HCT116 (cell line): ENCODE measurements at regions not wholly inside any gene's neighbourhood (a gene's known extent, or its start where the extent isn't known, plus 50 kb on each side); places are given as distances from the start of the nearest gene placed in this dataset.

Source experiments
- ATAC-seq: fragments of 200-7000 bp; cut with Tn5 transposase; 2 replicates; pipeline ENCODE4 v1.9.1; 2020; ENCODE audit warnings: mild to moderate bottlenecking, moderate library complexity
- BruUV-seq: library from RNA; stranded (reverse); fragments of 400-500 nt; replicated peaks from 2 replicates; lab custom pipeline; 2021; lab: Mats Ljungman, UMichigan
- CTCF ChIA-PET: fragments of 300-600 bp; sonication (Branson Sonifier 250); formaldehyde crosslinking; loops from one replicate; lab custom pipeline; 2021; ENCODE audit warnings: antibody characterized with exemption; lab: Charles Lee
- POLR2A ChIA-PET: fragments of 300-600, 350-600 bp; sonication (Branson Sonifier 250); formaldehyde crosslinking; loops from one replicate; lab custom pipeline; 2021; ENCODE audit warnings: antibody characterized with exemption; lab: Charles Lee
- RAD21 ChIA-PET, 2 experiments: fragments of 300-600 bp; sonication (Branson Sonifier 250); formaldehyde crosslinking; loops; one replicate each; lab custom pipeline; 2023; ENCODE audit warnings: low total read pairs in 2 of 2; ENCODE audit not compliant: uncharacterized antibody in 2 of 2, unreplicated experiment in 2 of 2, low non-redundant PET in 1 of 2; lab: Charles Lee
- DNase-seq: peaks from one replicate; pipeline ENCODE4 v3.0.0-alpha.2; 2010; ENCODE audit warnings: low read depth, low spot score
- H2AFZ ChIP-seq: fragments of 200-600 bp; shearing (Covaris generic), sonication (generic); 2 replicates; pipeline ENCODE4 v1.6.1; 2017; ENCODE audit warnings: low read depth, mixed run types, mixed read lengths, antibody characterized with exemption, low read length; ENCODE audit not compliant: poor library complexity, severe bottlenecking
- H3K27ac ChIP-seq: 2 replicates; pipeline ENCODE4 v1.5.1; 2012; ENCODE audit warnings: low read depth, low read length
- H3K27me3 ChIP-seq: fragments of 200-600 bp; sonication (generic); 2 replicates; pipeline ENCODE4 v1.6.1; 2016; ENCODE audit warnings: mixed run types, low read length, mixed read lengths; ENCODE audit not compliant: insufficient read depth
- H3K36me3 ChIP-seq, 2 experiments: fragments of 200-500 bp in 1 of 2; fragments of 200-600 bp in 1 of 2; sonication (Bioruptor generic) in 1 of 2; sonication (generic) in 1 of 2; 2 replicates each; pipeline versions ENCODE4 v1.5.1 to v1.6.1; 2014 to 2016; ENCODE audit warnings: low read length in 2 of 2, inconsistent platforms in 1 of 2, mixed read lengths in 1 of 2, mixed run types in 1 of 2; ENCODE audit not compliant: insufficient read depth in 2 of 2, control insufficient read depth in 1 of 2
- H3K4me1 ChIP-seq, 2 experiments: fragments of 200-600 bp in 1 of 2; sonication (generic) in 1 of 2; 2 replicates each; pipeline versions ENCODE4 v1.5.1 to v1.6.1; 2012 to 2017; ENCODE audit warnings: low read length in 2 of 2, inconsistent platforms in 1 of 2, mild to moderate bottlenecking in 1 of 2, mixed read lengths in 1 of 2, mixed run types in 1 of 2, moderate library complexity in 1 of 2; ENCODE audit not compliant: insufficient read depth in 2 of 2, control insufficient read depth in 1 of 2
- H3K4me2 ChIP-seq: fragments of 200-600 bp; sonication (generic); 2 replicates; pipeline ENCODE4 v1.6.1; 2017; ENCODE audit warnings: mixed run types, low read length, mixed read lengths
- H3K4me3 ChIP-seq, 2 experiments: fragments of 200-600 bp in 1 of 2; sonication (generic) in 1 of 2; replicated peaks in 1 of 2; 2 replicates each; pipeline ENCODE4 v1.5.1; 2011 to 2016; ENCODE audit warnings: low read length in 2 of 2, control low read depth in 1 of 2, low read depth in 1 of 2, mild to moderate bottlenecking in 1 of 2, mixed read lengths in 1 of 2, mixed run types in 1 of 2
- H3K79me2 ChIP-seq: fragments of 200-600 bp; sonication (generic); 2 replicates; pipeline ENCODE4 v1.6.1; 2017; ENCODE audit warnings: mild to moderate bottlenecking, mixed run types, low read length, moderate library complexity, mixed read lengths; ENCODE audit not compliant: insufficient read depth
- H3K9ac ChIP-seq: fragments of 200-600 bp; sonication (generic); 2 replicates; pipeline ENCODE4 v1.6.1; 2016; ENCODE audit warnings: low read length, mixed read lengths
- H3K9me2 ChIP-seq: fragments of 200-600 bp; sonication (generic), shearing (Covaris generic); 2 replicates; pipeline ENCODE4 v1.6.1; 2017; ENCODE audit warnings: mixed run types, mild to moderate bottlenecking, moderate library complexity; ENCODE audit not compliant: insufficient read depth
- H3K9me3 ChIP-seq, 2 experiments: fragments of 200-500 bp in 1 of 2; fragments of 200-600 bp in 1 of 2; sonication (Bioruptor generic) in 1 of 2; sonication (generic) in 1 of 2; 2 replicates each; pipeline ENCODE4 v1.6.1; 2014 to 2017; ENCODE audit warnings: low read length in 2 of 2, mixed read lengths in 2 of 2, inconsistent platforms in 1 of 2, low read depth in 1 of 2, mild to moderate bottlenecking in 1 of 2, mixed run types in 1 of 2, moderate library complexity in 1 of 2; ENCODE audit not compliant: control insufficient read depth in 1 of 2, insufficient read depth in 1 of 2
- H4K20me1 ChIP-seq: fragments of 200-600 bp; sonication (generic), shearing (Covaris generic); 2 replicates; pipeline ENCODE4 v1.6.1; 2017; ENCODE audit warnings: mixed run types, mild to moderate bottlenecking, moderate library complexity; ENCODE audit not compliant: insufficient read depth
- ATF3 ChIP-seq: IDR thresholded peaks from 2 replicates; pipeline ENCODE4 v1.6.1; 2012
- CBX3 ChIP-seq: IDR thresholded peaks from 2 replicates; pipeline ENCODE4 v1.6.1; 2012; ENCODE audit warnings: low read depth
- MAX ChIP-seq: IDR thresholded peaks from 2 replicates; pipeline ENCODE4 v1.6.1; 2012
- RAD21 ChIP-seq: IDR thresholded peaks from 2 replicates; pipeline ENCODE4 v1.6.1; 2012; ENCODE audit warnings: low read depth, mild to moderate bottlenecking
- REST ChIP-seq: IDR thresholded peaks from 2 replicates; pipeline ENCODE4 v1.6.1; 2012; ENCODE audit warnings: low read depth
- ZBTB33 ChIP-seq: IDR thresholded peaks from 2 replicates; pipeline ENCODE4 v1.6.1; 2011; ENCODE audit warnings: mild to moderate bottlenecking, low read length, moderate library complexity; ENCODE audit not compliant: insufficient replicate concordance; ENCODE audit errors: extremely low read depth
- ZFX ChIP-seq: fragments of 450-650 bp; IDR thresholded peaks from 2 replicates; pipeline ENCODE4 v1.6.1; 2017
- intact Hi-C: fragments of 100-400 bp; cut with micrococcal nuclease; formaldehyde crosslinking; loops from 2 replicates; pipeline ENCODE4 v1.10.0; 2022

- TF ChIP-seq MAX (no peak), CBX3 (no peak), ZBTB33 (no peak)
Observed at GRCh38 chr5:29150840-29151239, 2042.6 kb upstream of the CDH6 start (continued).

- no peak overlapping the region for H3K27ac ChIP-seq
- H3K4me2 ChIP-seq, result no peak overlapping the region
- H3K4me1 ChIP-seq, result no peaks in the 10 kb centered on the region
- H3K79me2 ChIP-seq, result no peaks in the 10 kb centered on the region
- H3K36me3 ChIP-seq, result no peaks in the 10 kb centered on the region
- no peak overlapping the region for H3K4me3 ChIP-seq
- H3K9ac ChIP-seq, result no peak overlapping the region
- ATAC-seq, result no peak
- POLR2A ChIA-PET, result no interaction called here
- CTCF ChIA-PET, result no interaction called here
- DNase-seq, result no peak
- intact Hi-C loops, result no loop called here
- no TSS peak for BruUV-seq
- H3K9me3 ChIP-seq, result peaks cover 13 to 44% of the 10 kb centered on the region in 2 experiments; a peak in 2 of 4 replicates
- H2AFZ ChIP-seq, result no peak overlapping the region
- RAD21 ChIA-PET, result no interaction called here
- no peak for TF ChIP-seq ZFX
- TF ChIP-seq REST, result no peak
- TF ChIP-seq ATF3, result no peak
- no peak for TF ChIP-seq RAD21
- H3K27me3 ChIP-seq, result no peaks in the 10 kb centered on the region
- no peaks in the 10 kb centered on the region for H4K20me1 ChIP-seq
- no peaks in the 10 kb centered on the region for H3K9me2 ChIP-seq
Observed at GRCh38 chr5:29148581-29148980, 2044.9 kb upstream of the CDH6 start.
